Erythroblast (primary cell): ENCODE measurements at regions not wholly inside any gene's neighbourhood (a gene's known extent, or its start where the extent isn't known, plus 50 kb on each side); places are given as distances from the start of the nearest gene placed in this dataset.

Experiments used
- GATA1 ChIP-seq: IDR thresholded peaks from 2 replicates; pipeline ENCODE4 v1.6.1; 2011; ENCODE audit warnings: low read depth, mild to moderate bottlenecking, control low read depth, low read length, moderate library complexity
- POLR2A ChIP-seq: IDR thresholded peaks from 2 replicates; pipeline ENCODE4 v1.6.1; 2011; ENCODE audit warnings: mild to moderate bottlenecking, low read length

DNA sequence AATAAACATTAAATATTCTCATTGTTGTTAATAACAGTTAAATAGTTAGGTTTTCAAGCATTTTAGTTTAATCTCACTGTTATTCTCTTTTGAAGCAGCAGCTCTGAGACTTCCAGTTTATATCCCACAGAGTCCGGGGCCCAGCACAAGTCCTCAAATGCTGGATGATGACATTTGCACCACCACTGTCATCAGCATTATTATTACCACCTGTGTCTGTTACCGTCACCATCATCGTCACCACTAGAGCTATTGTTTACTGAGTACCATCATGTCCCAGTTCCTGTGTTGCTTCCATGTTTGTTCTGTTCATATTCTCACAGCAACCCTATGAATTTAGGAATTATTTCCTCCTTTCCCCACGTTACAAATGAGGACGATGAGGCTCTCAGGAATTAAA is 169.2 kb upstream of the NR3C1 start:
- TF ChIP-seq POLR2A (no peak), GATA1 (no peak)
